Uterus (tissue), 3 donors: ENCODE measurements at regions not wholly inside any gene's neighbourhood (a gene's known extent, or its start where the extent isn't known, plus 50 kb on each side); places are given as distances from the start of the nearest gene placed in this dataset.

ENCODE experiments used
- DNase-seq, 2 donors: peaks; one replicate each; pipeline ENCODE4 v3.0.0-alpha.2; 2019 to 2020
- H3K27ac ChIP-seq, 2 donors: fragments of 200-600 bp; sonication (generic); 1 replicate in 1 of 2; 2 replicates in 1 of 2; pipeline ENCODE4 v1.5.1; 2016 to 2018
- H3K27me3 ChIP-seq, 2 donors: fragments of 200-600 bp; sonication (generic); one replicate each; pipeline ENCODE4 v1.5.1; 2018 to 2019; ENCODE audit warnings: control low read depth in 1 of 2
- H3K36me3 ChIP-seq, 2 donors: fragments of 200-600 bp; sonication (generic); one replicate each; pipeline ENCODE4 v1.5.1; 2019; ENCODE audit warnings: control low read depth in 1 of 2
- H3K4me1 ChIP-seq, 2 donors: fragments of 200-600 bp; sonication (generic); one replicate each; pipeline ENCODE4 v1.5.1; 2018 to 2019; ENCODE audit warnings: control low read depth in 1 of 2
- H3K4me3 ChIP-seq, 2 donors: fragments of 200-600 bp; sonication (generic); 1 replicate in 1 of 2; 2 replicates in 1 of 2; pipeline ENCODE4 v1.5.1; 2018 to 2019; ENCODE audit warnings: mild to moderate bottlenecking in 1 of 2
- H3K9me3 ChIP-seq, 2 donors: fragments of 200-600 bp; sonication (generic); one replicate each; pipeline ENCODE4 v1.5.1; 2019; ENCODE audit warnings: control low read depth in 1 of 2
- CTCF ChIP-seq, 4 experiments: fragments of 200-600 bp in 2 of 4; fragments of 450-650 bp in 2 of 4; sonication (generic) in 2 of 4; IDR thresholded peaks; one replicate each; pipeline ENCODE4 v1.5.1; 2016 to 2019; ENCODE audit warnings: antibody characterized with exemption in 4 of 4, mild to moderate bottlenecking in 2 of 4, moderate library complexity in 1 of 4
- POLR2A ChIP-seq, 2 donors: fragments of 450-650 bp; IDR thresholded peaks; one replicate each; pipeline ENCODE4 v1.6.1; 2016; ENCODE audit warnings: antibody characterized with exemption in 2 of 2, mild to moderate bottlenecking in 1 of 2, moderate library complexity in 1 of 2
- intact Hi-C: fragments of 100-400 bp; cut with DNase I; formaldehyde crosslinking; loops from one replicate; pipeline ENCODE4 v1.15.1; 2023; ENCODE audit warnings: low total_unique reads
- donor health status: DM: yes; HTN: yes; CAD: no.

- intact Hi-C loops = no loop called here
- TF ChIP-seq CTCF (IDR thresholded peaks at IDR 0.05) (no peak), POLR2A (IDR thresholded peaks at IDR 0.05) (no peak)
- H3K27me3 ChIP-seq = no peaks in the 10 kb centered on the region
- no peaks in the 10 kb centered on the region for H3K4me1 ChIP-seq
- no peak overlapping the region for H3K27ac ChIP-seq
- no peaks in the 10 kb centered on the region for H3K9me3 ChIP-seq
- DNase-seq = no peak
- H3K36me3 ChIP-seq = no peaks in the 10 kb centered on the region
- H3K4me3 ChIP-seq = no peak overlapping the region
Observed at GRCh38 chr10:9670911-9671310, 1346.8 kb upstream of the CELF2 start.

GRCh38 chr10:9681655-9682054, 1336.0 kb upstream of the CELF2 start:
- Histone ChIP-seq H3K4me3 (no peak overlapping the region), H3K27ac (no peak overlapping the region), H3K4me1 (no peaks in the 10 kb centered on the region), H3K9me3 (no peaks in the 10 kb centered on the region), H3K27me3 (no peaks in the 10 kb centered on the region), H3K36me3 (no peaks in the 10 kb centered on the region)
- intact Hi-C loops = no loop called here
- TF ChIP-seq CTCF (IDR thresholded peaks at IDR 0.05) = no peak
- no peak for TF ChIP-seq POLR2A (IDR thresholded peaks at IDR 0.05)
- no peak for DNase-seq

GRCh38 chr10:9682802-9683201, 1334.9 kb upstream of the CELF2 start:
- Histone ChIP-seq H3K4me1 (no peaks in the 10 kb centered on the region), H3K27ac (no peak overlapping the region), H3K36me3 (no peaks in the 10 kb centered on the region), H3K27me3 (no peaks in the 10 kb centered on the region), H3K4me3 (no peak overlapping the region), H3K9me3 (no peaks in the 10 kb centered on the region)
- TF ChIP-seq CTCF (IDR thresholded peaks at IDR 0.05) (no peak), POLR2A (IDR thresholded peaks at IDR 0.05) (no peak)
- DNase-seq = no peak
- intact Hi-C loops = no loop called here

- Histone ChIP-seq H3K27me3 (no peaks in the 10 kb centered on the region), H3K27ac (no peak overlapping the region), H3K4me3 (no peak overlapping the region), H3K36me3 (no peaks in the 10 kb centered on the region), H3K4me1 (no peaks in the 10 kb centered on the region), H3K9me3 (no peaks in the 10 kb centered on the region)
- intact Hi-C loops = no loop called here
- TF ChIP-seq CTCF (IDR thresholded peaks at IDR 0.05) = no peak
- TF ChIP-seq POLR2A (IDR thresholded peaks at IDR 0.05) = no peak
- no peak for DNase-seq
Observed at GRCh38 chr10:9684186-9684585, 1333.5 kb upstream of the CELF2 start.

GRCh38 chr10:9685596-9685995, 1332.1 kb upstream of the CELF2 start:
- Histone ChIP-seq H3K27me3 (no peaks in the 10 kb centered on the region), H3K27ac (no peak overlapping the region), H3K4me1 (no peaks in the 10 kb centered on the region), H3K9me3 (no peaks in the 10 kb centered on the region), H3K36me3 (no peaks in the 10 kb centered on the region), H3K4me3 (no peak overlapping the region)
- intact Hi-C loops = no loop called here
- no peak for DNase-seq
- no peak for TF ChIP-seq POLR2A (IDR thresholded peaks at IDR 0.05)
- TF ChIP-seq CTCF (IDR thresholded peaks at IDR 0.05) = no peak
